Skin of body (tissue), 1 donor: ENCODE measurements at regions not wholly inside any gene's neighbourhood (a gene's known extent, or its start where the extent isn't known, plus 50 kb on each side); places are given as distances from the start of the nearest gene placed in this dataset.

Experiments
- DNase-seq: peaks from one replicate; lab custom pipeline; 2025; lab: John Stamatoyannopoulos, UW

- DNase-seq: no peak
Measured at GRCh38 chr5:158165647-158166046, 306.7 kb upstream of the CLINT1 start.

GRCh38 chr5:158164296-158165047 lies 305.5 kb upstream of the CLINT1 start:
- DNase-seq: no peak

GRCh38 chr5:158163451-158164295 lies 304.7 kb upstream of the CLINT1 start:
- peak; percentile 22 for DNase-seq

GRCh38 chr5:158162479-158163034 lies 303.6 kb upstream of the CLINT1 start:
- DNase-seq: no peak

- DNase-seq: no peak
Measured at GRCh38 chr5:158162026-158162425, 303.1 kb upstream of the CLINT1 start.

DNA sequence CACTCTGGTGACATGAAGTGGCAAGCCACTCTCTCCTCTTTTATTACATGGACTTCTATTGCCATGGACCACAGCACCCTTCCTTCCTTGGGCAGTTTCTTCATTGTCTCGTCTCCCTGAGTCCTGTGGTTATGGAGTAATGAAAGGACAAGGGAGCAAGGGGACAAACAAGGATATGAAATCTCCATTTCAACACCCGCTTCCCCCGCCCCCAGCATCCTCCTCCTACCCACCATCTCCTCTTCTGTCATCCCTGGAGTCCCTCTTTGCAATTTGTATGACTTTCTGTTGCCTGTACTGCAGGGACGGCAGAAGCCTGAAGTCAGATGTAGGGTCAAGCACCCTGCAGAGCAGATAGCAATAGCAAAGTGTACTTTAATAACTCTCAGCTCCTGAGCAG lies 300.7 kb upstream of the CLINT1 start:
- DNase-seq: no peak

- peak; percentile 11 for DNase-seq
Measured at GRCh38 chr5:158155811-158156505, 297.0 kb upstream of the CLINT1 start.

- DNase-seq: peak; percentile 35
Measured at GRCh38 chr5:158155067-158155466, 296.1 kb upstream of the CLINT1 start.

DNA sequence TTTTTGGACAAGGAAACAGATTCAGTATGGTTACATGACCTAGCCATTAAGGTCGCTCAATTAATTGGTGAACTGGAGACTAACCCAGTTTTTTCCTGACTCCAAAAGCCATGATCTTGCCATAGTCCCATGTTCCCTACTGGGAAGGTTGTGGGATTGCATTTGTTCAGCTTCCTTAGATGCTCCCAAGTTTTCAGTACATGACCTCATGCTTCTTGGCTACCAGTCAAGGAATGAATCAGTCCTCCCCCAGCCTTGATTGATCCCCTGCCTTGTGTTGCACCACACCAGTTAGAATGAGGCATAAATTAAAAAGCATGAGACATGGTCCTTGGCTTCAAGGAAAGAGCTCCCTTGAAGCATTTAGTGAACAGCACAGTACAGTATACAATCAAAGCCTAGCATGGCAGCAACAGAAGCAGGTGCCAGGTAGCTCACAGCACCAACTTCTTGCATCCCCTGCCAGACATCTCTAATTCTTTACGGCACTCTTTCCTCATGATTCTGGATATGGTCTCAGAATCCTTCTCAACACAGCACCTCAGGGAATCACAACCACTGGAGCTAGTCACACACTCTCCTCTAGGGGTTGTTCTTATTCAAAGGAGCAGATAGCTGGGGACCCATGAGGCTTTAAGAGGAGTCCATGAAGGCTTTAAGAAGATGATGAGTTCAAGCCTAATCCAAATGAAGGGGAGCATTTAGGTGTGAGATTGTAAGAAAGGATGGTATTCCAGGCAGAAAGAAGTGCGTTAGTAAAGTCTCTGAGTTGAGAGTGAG lies 295.5 kb upstream of the CLINT1 start:
- peak; percentile 89 for DNase-seq

DNA sequence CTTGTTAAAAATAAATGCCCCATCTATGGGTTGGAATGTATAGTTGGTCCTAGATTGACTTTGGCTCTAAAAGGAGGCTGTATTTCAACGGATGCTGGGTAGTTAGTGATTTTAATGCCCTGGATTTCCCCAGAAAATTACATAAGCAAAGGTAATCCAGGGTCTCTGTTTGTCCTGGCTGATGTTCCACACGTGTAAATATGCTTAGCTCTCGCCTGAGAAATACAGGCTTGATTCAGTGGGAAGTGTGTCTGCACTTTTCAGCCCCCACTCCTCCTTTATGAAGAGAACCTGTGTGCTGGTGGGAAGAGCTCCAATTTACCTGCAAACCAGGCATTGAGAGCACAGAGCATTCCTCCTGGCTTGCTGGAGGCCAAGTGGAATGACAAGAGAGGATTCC lies 294.6 kb upstream of the CLINT1 start:
- DNase-seq: no peak

GRCh38 chr5:158152136-158152535 lies 293.2 kb upstream of the CLINT1 start:
- DNase-seq: no peak

DNA sequence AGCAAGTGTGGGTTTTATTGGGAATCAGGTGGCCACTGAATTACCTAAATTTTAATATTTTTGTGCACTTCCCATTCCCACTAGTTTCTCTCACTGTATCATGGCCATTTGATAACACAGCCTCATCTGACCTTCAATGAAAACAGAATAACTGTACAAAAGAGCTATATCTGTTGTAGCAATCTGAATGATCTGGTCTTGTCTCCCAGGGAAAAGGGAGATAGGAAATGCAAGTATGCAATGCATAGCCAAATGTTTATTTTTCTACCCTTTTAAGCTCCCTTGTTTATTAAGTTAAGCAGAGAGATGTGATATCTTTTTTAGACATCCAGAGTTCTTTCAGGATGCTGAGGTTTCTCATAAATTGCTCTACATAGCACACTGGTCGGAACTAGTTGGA lies 288.3 kb upstream of the CLINT1 start:
- DNase-seq: no peak

GRCh38 chr5:158145827-158146226 lies 286.9 kb upstream of the CLINT1 start:
- DNase-seq: no peak

- DNase-seq: no peak
Measured at GRCh38 chr5:158143081-158143480, 284.1 kb upstream of the CLINT1 start.

DNA sequence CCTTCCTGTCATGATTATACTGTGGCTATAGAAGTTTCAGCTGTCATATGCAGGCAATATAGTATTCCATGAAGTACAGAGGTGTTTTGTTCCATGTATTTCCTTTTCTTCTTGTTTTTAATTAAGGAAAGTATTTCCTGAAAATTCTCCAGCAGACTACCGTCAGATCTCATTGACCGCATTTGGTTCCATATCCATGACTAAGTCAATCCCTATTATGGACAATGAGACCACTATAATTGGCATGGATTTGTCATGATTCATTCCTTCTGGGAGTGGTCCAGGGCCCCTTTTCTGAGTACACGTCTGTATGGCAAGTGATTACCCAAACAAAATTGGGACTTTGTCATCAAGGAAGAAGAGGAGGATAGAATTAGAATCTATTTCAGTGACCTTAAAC lies 283.2 kb upstream of the CLINT1 start:
- no peak for DNase-seq

- no peak for DNase-seq
Measured at GRCh38 chr5:158140120-158140731, 281.3 kb upstream of the CLINT1 start.

DNA sequence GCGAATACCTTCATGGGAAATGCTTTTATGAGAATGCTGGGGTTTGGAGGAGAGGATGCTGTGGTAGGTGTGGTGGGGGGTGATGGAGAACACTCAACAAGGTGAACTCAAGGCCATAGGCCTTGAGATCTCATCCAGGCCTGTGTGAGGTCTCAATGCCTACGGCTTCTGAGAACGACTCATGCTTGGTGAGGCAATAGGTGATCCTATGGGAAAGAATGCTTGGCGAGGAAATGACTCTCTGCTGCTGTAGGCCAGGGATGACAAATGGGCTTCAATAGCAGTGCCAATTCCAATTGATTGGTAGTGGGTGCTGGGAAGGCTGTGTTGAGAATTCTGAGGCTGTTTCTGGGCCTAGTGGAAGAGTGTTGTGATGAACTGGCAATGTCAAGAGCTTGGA lies 280.2 kb upstream of the CLINT1 start:
- no peak for DNase-seq

DNA sequence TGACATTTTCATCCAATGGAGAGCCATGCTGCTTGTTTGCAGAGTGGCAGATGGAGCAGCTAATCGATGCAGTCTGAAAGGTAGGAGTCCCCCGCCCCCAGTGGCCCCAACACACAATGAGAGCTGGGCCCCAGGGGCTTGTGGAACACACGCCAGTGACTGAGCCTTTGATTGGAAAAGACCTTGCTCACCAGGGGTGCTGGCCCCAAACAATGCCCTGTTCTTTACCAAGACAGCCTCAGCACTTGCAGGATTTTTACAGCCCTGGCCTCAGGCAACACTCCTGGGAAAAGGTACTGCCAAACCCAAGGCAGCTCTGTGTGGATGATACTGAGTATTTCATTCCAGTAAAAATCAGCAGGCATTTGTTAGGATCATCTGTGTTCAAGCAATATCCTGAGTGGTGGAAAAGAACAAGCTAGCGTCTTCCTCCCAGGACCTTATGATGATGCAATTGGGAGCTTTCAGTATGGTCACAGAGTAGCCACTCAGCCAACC lies 276.8 kb upstream of the CLINT1 start:
- DNase-seq: peak; percentile 33

GRCh38 chr5:158133369-158133768 lies 274.4 kb upstream of the CLINT1 start:
- DNase-seq: no peak

DNA sequence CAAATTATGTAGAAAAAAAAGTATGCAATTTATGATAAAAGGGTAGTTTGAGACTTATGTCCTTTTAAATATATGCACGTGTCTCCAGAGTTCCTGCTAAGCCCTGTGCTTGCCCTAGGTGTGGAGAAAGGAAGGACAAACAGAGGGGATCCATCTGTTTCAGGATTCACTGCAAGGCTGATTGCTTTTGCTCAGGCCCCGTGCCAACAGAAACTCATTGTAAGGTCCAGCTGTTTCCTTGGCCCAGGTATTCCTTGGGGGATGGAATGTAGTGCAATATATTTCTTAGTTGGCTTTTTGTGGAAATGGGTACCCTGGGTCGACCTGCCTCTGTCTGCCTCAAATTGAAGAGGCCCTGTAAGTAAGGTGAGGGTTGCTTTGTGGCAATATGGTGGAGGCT lies 268.6 kb upstream of the CLINT1 start:
- DNase-seq: no peak
